HG03103 (cell line): ENCODE measurements at regions not wholly inside any gene's neighbourhood (a gene's known extent, or its start where the extent isn't known, plus 50 kb on each side); places are given as distances from the start of the nearest gene placed in this dataset.

Experiments
- ATAC-seq: cut with Tn5 transposase; IDR thresholded peaks from one replicate; pipeline ENCODE4 v1.9.1; 2021; ENCODE audit warnings: low read depth; ENCODE audit not compliant: unreplicated experiment

- ATAC-seq, result no peak
Measured at GRCh38 chr20:11067359-11067758, 393.6 kb upstream of the JAG1 start.

GRCh38 chr20:11072982-11073381, 399.2 kb upstream of the JAG1 start:
- no peak for ATAC-seq

GRCh38 chr20:11076434-11077105, 402.8 kb upstream of the JAG1 start:
- ATAC-seq, result no peak

- ATAC-seq, result no peak
Measured at GRCh38 chr20:11077226-11077625, 403.4 kb upstream of the JAG1 start.

- ATAC-seq, result no peak
Measured at GRCh38 chr20:11080010-11080409, 406.2 kb upstream of the JAG1 start.

GRCh38 chr20:11080781-11081377, 407.1 kb upstream of the JAG1 start:
- ATAC-seq, result no peak

- no peak for ATAC-seq
Measured at GRCh38 chr20:11083841-11084240, 410.0 kb upstream of the JAG1 start.

- no peak for ATAC-seq
Measured at GRCh38 chr20:11084508-11084907, 410.7 kb upstream of the JAG1 start.

GRCh38 chr20:11086970-11087369, 413.2 kb upstream of the JAG1 start:
- no peak for ATAC-seq

GRCh38 chr20:11090751-11091150, 417.0 kb upstream of the JAG1 start:
- no peak for ATAC-seq

GRCh38 chr20:11091511-11091910, 417.7 kb upstream of the JAG1 start:
- no peak for ATAC-seq

- ATAC-seq, result no peak
Measured at GRCh38 chr20:11092151-11092550, 418.4 kb upstream of the JAG1 start.

GRCh38 chr20:11094196-11094595, 420.4 kb upstream of the JAG1 start:
- no peak for ATAC-seq

GRCh38 chr20:11094711-11095110, 420.9 kb upstream of the JAG1 start:
- no peak for ATAC-seq

GRCh38 chr20:11098888-11099287, 425.1 kb upstream of the JAG1 start:
- no peak for ATAC-seq

GRCh38 chr20:11101243-11101642, 427.4 kb upstream of the JAG1 start:
- no peak for ATAC-seq

GRCh38 chr20:11101696-11102095, 427.9 kb upstream of the JAG1 start:
- no peak for ATAC-seq

- no peak for ATAC-seq
Measured at GRCh38 chr20:11103866-11104265, 430.1 kb upstream of the JAG1 start.

- ATAC-seq, result no peak
Measured at GRCh38 chr20:11108102-11108810, 434.5 kb upstream of the JAG1 start.

GRCh38 chr20:11110535-11110934, 436.7 kb upstream of the JAG1 start:
- ATAC-seq, result no peak

GRCh38 chr20:11111191-11111590, 437.4 kb upstream of the JAG1 start:
- ATAC-seq, result no peak

- no peak for ATAC-seq
Measured at GRCh38 chr20:11112832-11113231, 439.0 kb upstream of the JAG1 start.
